ENCODE measurements at regions not wholly inside any gene's neighbourhood (a gene's known extent, or its start where the extent isn't known, plus 50 kb on each side); places are given as distances from the start of the nearest gene placed in this dataset.

DNA sequence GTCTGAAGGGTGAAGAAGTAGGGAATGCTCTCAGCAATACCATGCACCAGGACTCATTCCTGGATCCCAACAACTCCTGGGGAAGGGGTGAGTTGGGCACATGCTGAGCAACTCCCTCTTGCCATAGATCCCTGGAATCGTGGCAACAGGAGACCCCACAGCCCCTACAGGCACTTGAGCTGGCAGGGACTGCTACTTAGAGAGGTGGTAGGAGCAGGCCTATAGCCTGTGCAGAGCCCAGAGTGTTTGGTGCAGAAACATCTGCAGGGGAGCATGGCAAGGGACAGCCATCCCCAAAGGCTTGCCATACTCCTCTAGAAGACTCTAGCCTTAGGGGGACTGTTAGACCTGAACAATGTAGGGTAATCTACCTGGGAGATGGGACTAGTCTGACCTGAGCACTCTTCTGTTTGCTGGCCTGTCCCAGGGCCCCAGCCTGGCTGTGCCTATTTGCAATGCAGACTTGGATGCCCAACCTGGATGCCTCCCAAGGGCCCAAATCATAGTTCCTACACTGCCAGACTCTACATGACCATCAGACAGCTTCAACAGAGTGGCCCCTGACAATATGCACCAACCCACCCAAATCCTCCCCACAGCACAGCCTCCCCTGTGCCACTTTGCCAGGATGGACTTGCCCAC, 568.6 kb upstream of the KIF2B start:
- no peak for DNase-seq (ENCODE audit: low spot score)
- Histone ChIP-seq H3K36me3 (ENCODE audit: insufficient read depth, low read length, poor library complexity, severe bottlenecking) (no peaks in the 10 kb centered on the region), H3K4me3 (ENCODE audit: low read depth, low read length, poor library complexity, severe bottlenecking) (no peak overlapping the region), H3K27ac (ENCODE audit: low read depth, low read length, poor library complexity, severe bottlenecking) (no peak overlapping the region), H3K4me1 (ENCODE audit: insufficient read depth, low read length, poor library complexity, severe bottlenecking) (no peaks in the 10 kb centered on the region), H3K9me3 (ENCODE audit: low read depth, low read length, poor library complexity, severe bottlenecking) (peaks cover 17% of the 10 kb centered on the region), H3K27me3 (replicated peaks; ENCODE audit: insufficient read depth, low read depth, low read length, poor library complexity) (no peaks in the 10 kb centered on the region)
- ChIA-PET CTCF (no interaction called here), POLR2A (ENCODE audit: low non-redundant PET) (no interaction called here)
- no TSS peak for BruUV-seq (replicated peaks)
- intact Hi-C loops (cut with micrococcal nuclease; ENCODE audit: unreplicated experiment), result no loop called here
- TF ChIP-seq, protein P1, sequence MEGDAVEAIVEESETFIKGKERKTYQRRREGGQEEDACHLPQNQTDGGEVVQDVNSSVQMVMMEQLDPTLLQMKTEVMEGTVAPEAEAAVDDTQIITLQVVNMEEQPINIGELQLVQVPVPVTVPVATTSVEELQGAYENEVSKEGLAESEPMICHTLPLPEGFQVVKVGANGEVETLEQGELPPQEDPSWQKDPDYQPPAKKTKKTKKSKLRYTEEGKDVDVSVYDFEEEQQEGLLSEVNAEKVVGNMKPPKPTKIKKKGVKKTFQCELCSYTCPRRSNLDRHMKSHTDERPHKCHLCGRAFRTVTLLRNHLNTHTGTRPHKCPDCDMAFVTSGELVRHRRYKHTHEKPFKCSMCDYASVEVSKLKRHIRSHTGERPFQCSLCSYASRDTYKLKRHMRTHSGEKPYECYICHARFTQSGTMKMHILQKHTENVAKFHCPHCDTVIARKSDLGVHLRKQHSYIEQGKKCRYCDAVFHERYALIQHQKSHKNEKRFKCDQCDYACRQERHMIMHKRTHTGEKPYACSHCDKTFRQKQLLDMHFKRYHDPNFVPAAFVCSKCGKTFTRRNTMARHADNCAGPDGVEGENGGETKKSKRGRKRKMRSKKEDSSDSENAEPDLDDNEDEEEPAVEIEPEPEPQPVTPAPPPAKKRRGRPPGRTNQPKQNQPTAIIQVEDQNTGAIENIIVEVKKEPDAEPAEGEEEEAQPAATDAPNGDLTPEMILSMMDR (conservative IDR thresholded peaks at IDR 0.05; ENCODE audit: low read depth, low read length), result no peak
- no peak for TF ChIP-seq EZH2 (IDR thresholded peaks at IDR 0.05; ENCODE audit: borderline replicate concordance, low read depth, low read length, poor library complexity, severe bottlenecking)

DNA sequence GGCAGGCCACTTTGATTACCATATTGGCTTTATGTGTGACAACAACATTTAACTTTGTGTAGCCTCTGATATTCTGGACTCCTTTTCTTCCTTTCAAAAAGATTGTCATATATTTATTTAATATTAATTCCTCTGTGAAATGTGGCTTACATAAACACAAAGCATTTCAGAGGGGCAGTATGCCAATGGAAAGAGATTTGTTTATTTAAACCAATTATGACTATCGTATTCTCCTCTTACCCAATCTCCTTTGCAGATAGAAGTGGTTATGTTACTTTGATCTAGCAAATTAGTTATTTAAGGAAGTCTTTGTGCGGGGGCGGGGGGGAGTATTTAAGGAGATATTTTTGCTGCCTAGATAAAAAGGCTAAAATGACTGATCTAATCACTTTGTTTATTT, 573.7 kb upstream of the KIF2B start:
- BruUV-seq (replicated peaks), result no TSS peak
- no peak for TF ChIP-seq EZH2 (IDR thresholded peaks at IDR 0.05; ENCODE audit: borderline replicate concordance, low read depth, low read length, poor library complexity, severe bottlenecking)
- TF ChIP-seq, protein P1 (conservative IDR thresholded peaks at IDR 0.05; ENCODE audit: low read depth, low read length), result no peak
- intact Hi-C loops (cut with micrococcal nuclease; ENCODE audit: unreplicated experiment), result no loop called here
- H3K4me3 ChIP-seq (ENCODE audit: low read depth, low read length, poor library complexity, severe bottlenecking), result no peak overlapping the region
- no peaks in the 10 kb centered on the region for H3K36me3 ChIP-seq (ENCODE audit: insufficient read depth, low read length, poor library complexity, severe bottlenecking)
- no peaks in the 10 kb centered on the region for H3K27me3 ChIP-seq (replicated peaks; ENCODE audit: insufficient read depth, low read depth, low read length, poor library complexity)
- H3K4me1 ChIP-seq (ENCODE audit: insufficient read depth, low read length, poor library complexity, severe bottlenecking), result no peaks in the 10 kb centered on the region
- DNase-seq (ENCODE audit: low spot score), result no peak
- ChIA-PET CTCF (no interaction called here), POLR2A (ENCODE audit: low non-redundant PET) (no interaction called here)
- H3K9me3 ChIP-seq (ENCODE audit: low read depth, low read length, poor library complexity, severe bottlenecking), result peaks cover 2% of the 10 kb centered on the region
- H3K27ac ChIP-seq (ENCODE audit: low read depth, low read length, poor library complexity, severe bottlenecking), result no peak overlapping the region

DNA sequence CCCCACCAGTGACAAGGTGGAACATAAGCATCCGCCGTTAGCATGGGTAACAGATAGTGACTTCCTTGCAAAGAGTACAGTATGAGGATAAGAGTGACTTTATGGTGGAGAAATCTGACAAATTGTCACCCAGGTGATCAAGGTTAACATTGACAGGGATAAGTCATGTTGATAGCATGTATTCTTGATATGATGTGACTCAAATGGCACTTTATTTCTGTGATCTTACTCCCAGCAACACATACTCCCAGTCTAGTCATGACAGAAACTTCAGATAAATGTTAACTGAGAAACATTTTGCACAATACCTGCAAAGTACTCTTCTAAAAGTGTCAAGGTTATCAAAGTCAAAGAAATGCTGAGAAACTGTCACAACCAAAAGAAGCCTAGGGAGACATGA, 588.6 kb upstream of the KIF2B start:
- intact Hi-C loops (cut with micrococcal nuclease; ENCODE audit: unreplicated experiment), result no loop called here
- CTCF ChIA-PET, result no interaction called here
- no peaks in the 10 kb centered on the region for H3K4me1 ChIP-seq (ENCODE audit: insufficient read depth, low read length, poor library complexity, severe bottlenecking)

More for the DNA sequence above, 588.6 kb upstream of the KIF2B start:
- Histone ChIP-seq H3K27me3 (replicated peaks; ENCODE audit: insufficient read depth, low read depth, low read length, poor library complexity) (no peaks in the 10 kb centered on the region), H3K36me3 (ENCODE audit: insufficient read depth, low read length, poor library complexity, severe bottlenecking) (no peaks in the 10 kb centered on the region), H3K27ac (ENCODE audit: low read depth, low read length, poor library complexity, severe bottlenecking) (no peak overlapping the region), H3K9me3 (ENCODE audit: low read depth, low read length, poor library complexity, severe bottlenecking) (peaks cover 11% of the 10 kb centered on the region), H3K4me3 (ENCODE audit: low read depth, low read length, poor library complexity, severe bottlenecking) (no peak overlapping the region)
- BruUV-seq (replicated peaks), result no TSS peak
- no peak for TF ChIP-seq EZH2 (IDR thresholded peaks at IDR 0.05; ENCODE audit: borderline replicate concordance, low read depth, low read length, poor library complexity, severe bottlenecking)
- TF ChIP-seq, protein P1 (conservative IDR thresholded peaks at IDR 0.05; ENCODE audit: low read depth, low read length), result no peak
- POLR2A ChIA-PET (ENCODE audit: low non-redundant PET), result no interaction called here
- no peak for DNase-seq (ENCODE audit: low spot score)

All from A673 (cell line).